CD4-positive, alpha-beta T cell (primary cell): ENCODE measurements at regions not wholly inside any gene's neighbourhood (a gene's known extent, or its start where the extent isn't known, plus 50 kb on each side); places are given as distances from the start of the nearest gene placed in this dataset.
"Not testable (repeated sequence)": the region's sequence is repeated elsewhere in the genome, so short reads cannot be mapped to it uniquely, and the experiment has no call there.

Experiments used
- ATAC-seq: fragments of 200-7000 bp; cut with Tn5 transposase; one replicate; pipeline ENCODE4 v1.10.0; 2022; ENCODE audit warnings: mild to moderate bottlenecking; ENCODE audit not compliant: poor library complexity
- CTCF ChIA-PET: fragments of 350-600 bp; sonication (Branson Sonifier 250); formaldehyde crosslinking; loops from one replicate; lab custom pipeline; 2021; ENCODE audit warnings: antibody characterized with exemption, inconsistent platforms; lab: Charles Lee
- POLR2A ChIA-PET: fragments of 350-600 bp; sonication (Branson Sonifier 250); formaldehyde crosslinking; loops from one replicate; lab custom pipeline; 2021; ENCODE audit warnings: antibody characterized with exemption, inconsistent platforms; lab: Charles Lee
- DNase-seq, 14 experiments: peaks; one replicate each; pipeline ENCODE4 v3.0.0-alpha.2; 2013 to 2020; ENCODE audit warnings: mixed read lengths in 2 of 14
- H3K27ac ChIP-seq, 2 donors: one replicate each; pipeline versions ENCODE4 v1.5.1 to v1.7.0; 2013; ENCODE audit warnings: low read length in 2 of 2, low read depth in 1 of 2, mild to moderate bottlenecking in 1 of 2
- H3K27me3 ChIP-seq, 2 experiments: 1 replicate in 1 of 2; 2 replicates in 1 of 2; pipeline versions ENCODE4 v1.6.1 to v1.7.0; 2013; ENCODE audit warnings: low read length in 2 of 2, control low read depth in 1 of 2, mild to moderate bottlenecking in 1 of 2, moderate library complexity in 1 of 2; ENCODE audit not compliant: insufficient read depth in 2 of 2, control insufficient read depth in 1 of 2
- H3K36me3 ChIP-seq: one replicate; pipeline ENCODE4 v1.6.1; 2013; ENCODE audit warnings: low read length, control low read depth; ENCODE audit not compliant: insufficient read depth
- H3K4me1 ChIP-seq: one replicate; pipeline ENCODE4 v1.6.1; 2013; ENCODE audit warnings: low read length, control low read depth; ENCODE audit not compliant: insufficient read depth
- H3K4me3 ChIP-seq: one replicate; pipeline ENCODE4 v1.5.1; 2013; ENCODE audit warnings: mild to moderate bottlenecking, low read length, moderate library complexity
- H3K9me3 ChIP-seq, 2 experiments: 1 replicate in 1 of 2; 2 replicates in 1 of 2; pipeline versions ENCODE4 v1.6.1 to v1.7.0; 2013; ENCODE audit warnings: low read length in 2 of 2, mild to moderate bottlenecking in 2 of 2, control low read depth in 1 of 2, moderate library complexity in 1 of 2; ENCODE audit not compliant: control insufficient read depth in 1 of 2, insufficient read depth in 1 of 2
- H3K27ac Mint-ChIP-seq: one replicate; pipeline ENCODE4 v1.8.0; 2020; ENCODE audit warnings: mixed read lengths
- H3K27me3 Mint-ChIP-seq: one replicate; pipeline ENCODE4 v1.8.0; 2021; ENCODE audit warnings: mixed read lengths
- H3K36me3 Mint-ChIP-seq: one replicate; pipeline ENCODE4 v1.8.0; 2021; ENCODE audit warnings: low read depth, mixed read lengths
- H3K4me1 Mint-ChIP-seq: one replicate; pipeline ENCODE4 v1.8.0; 2021; ENCODE audit warnings: low read depth, mixed read lengths
- H3K4me3 Mint-ChIP-seq: one replicate; pipeline ENCODE4 v1.8.0; 2020; ENCODE audit warnings: mild to moderate bottlenecking, mixed read lengths
- H3K9me3 Mint-ChIP-seq: one replicate; pipeline ENCODE4 v1.8.0; 2020; ENCODE audit warnings: mixed read lengths
- intact Hi-C, 2 experiments: fragments of 100-400 bp; cut with DNase I in 1 of 2; cut with micrococcal nuclease in 1 of 2; formaldehyde crosslinking; loops; one replicate each; pipeline versions ENCODE4 v1.15.1 to v1.9.0; 2023 to 2025; cut with DNase I, micrococcal nuclease
- TF ChIP-seq, protein P1 (sequence below): fragments of 200-600 bp; IDR thresholded peaks from one replicate; pipeline ENCODE4 v1.8.0; 2022; ENCODE audit warnings: antibody characterized with exemption, mild to moderate bottlenecking

DNA sequence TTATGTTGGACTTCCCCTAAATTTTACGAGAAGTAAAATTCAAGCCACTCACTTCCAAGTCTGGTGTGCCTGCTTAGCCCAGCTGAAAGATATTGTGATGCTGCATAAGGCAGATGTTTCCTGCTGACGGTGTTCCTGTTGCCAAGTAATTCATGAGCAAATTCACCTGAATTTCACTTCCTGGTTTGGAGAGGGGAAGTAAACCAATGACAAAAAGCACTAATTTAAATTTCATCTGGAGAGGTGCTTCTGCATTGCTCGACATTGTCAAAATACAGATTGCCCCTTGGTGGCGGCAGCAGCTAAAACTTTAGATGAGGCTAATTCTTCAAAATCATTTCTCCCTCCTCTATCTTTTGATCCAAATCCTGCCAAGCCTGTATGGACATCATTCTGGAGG, 281.1 kb downstream of the AACS start:
- H3K36me3 Mint-ChIP-seq = no peaks in the 10 kb centered on the region
- Histone ChIP-seq H3K27me3 (peaks cover 0 to 5% of the 10 kb centered on the region in 2 experiments), H3K4me1 (no peaks in the 10 kb centered on the region), H3K27ac (no peak overlapping the region), H3K36me3 (no peaks in the 10 kb centered on the region), H3K4me3 (no peak overlapping the region), H3K9me3 (peaks cover 0 to 5% of the 10 kb centered on the region in 2 experiments)
- H3K9me3 Mint-ChIP-seq = no peaks in the 10 kb centered on the region
- H3K4me1 Mint-ChIP-seq = no peaks in the 10 kb centered on the region
- ChIA-PET POLR2A (no interaction called here), CTCF (no interaction called here)
- peak in 1 of 14 experiments; percentile 4 for DNase-seq
- TF ChIP-seq, protein P1, sequence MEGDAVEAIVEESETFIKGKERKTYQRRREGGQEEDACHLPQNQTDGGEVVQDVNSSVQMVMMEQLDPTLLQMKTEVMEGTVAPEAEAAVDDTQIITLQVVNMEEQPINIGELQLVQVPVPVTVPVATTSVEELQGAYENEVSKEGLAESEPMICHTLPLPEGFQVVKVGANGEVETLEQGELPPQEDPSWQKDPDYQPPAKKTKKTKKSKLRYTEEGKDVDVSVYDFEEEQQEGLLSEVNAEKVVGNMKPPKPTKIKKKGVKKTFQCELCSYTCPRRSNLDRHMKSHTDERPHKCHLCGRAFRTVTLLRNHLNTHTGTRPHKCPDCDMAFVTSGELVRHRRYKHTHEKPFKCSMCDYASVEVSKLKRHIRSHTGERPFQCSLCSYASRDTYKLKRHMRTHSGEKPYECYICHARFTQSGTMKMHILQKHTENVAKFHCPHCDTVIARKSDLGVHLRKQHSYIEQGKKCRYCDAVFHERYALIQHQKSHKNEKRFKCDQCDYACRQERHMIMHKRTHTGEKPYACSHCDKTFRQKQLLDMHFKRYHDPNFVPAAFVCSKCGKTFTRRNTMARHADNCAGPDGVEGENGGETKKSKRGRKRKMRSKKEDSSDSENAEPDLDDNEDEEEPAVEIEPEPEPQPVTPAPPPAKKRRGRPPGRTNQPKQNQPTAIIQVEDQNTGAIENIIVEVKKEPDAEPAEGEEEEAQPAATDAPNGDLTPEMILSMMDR = no peak
- H3K27ac Mint-ChIP-seq = no peak overlapping the region
- ATAC-seq = no peak
- intact Hi-C loops = no loop called here
- H3K27me3 Mint-ChIP-seq = peaks cover 56% of the 10 kb centered on the region
- no peak overlapping the region for H3K4me3 Mint-ChIP-seq

DNA sequence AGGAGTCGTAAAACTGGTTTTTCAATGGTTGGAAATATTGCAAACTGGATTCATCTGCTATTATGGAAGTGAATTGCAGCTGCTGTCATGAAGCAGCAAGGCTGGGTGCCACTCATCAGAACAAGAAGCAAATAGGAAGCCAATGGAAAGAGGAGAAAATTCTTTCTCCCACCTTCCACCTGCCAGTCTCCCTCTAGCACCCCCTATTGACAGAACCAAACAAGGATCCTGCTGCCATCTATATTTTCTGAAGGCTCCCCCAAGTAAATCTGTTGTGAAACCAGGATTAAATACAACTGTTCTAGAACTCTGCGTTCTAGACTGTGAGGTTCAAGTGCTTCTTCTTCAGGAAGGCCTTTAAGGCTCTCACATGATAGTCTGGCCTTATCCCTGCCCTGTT, 286.6 kb downstream of the AACS start:
- Mint-ChIP-seq H3K36me3 (no peaks in the 10 kb centered on the region), H3K27me3 (peaks cover 40% of the 10 kb centered on the region), H3K4me3 (no peak overlapping the region), H3K9me3 (peaks cover 4% of the 10 kb centered on the region), H3K4me1 (no peaks in the 10 kb centered on the region), H3K27ac (no peak overlapping the region)
- DNase-seq (no peak), ATAC-seq (no peak)
- H3K27ac ChIP-seq = no peak overlapping the region
- CTCF ChIA-PET = no interaction called here
- TF ChIP-seq, protein P1 = no peak
- H3K4me3 ChIP-seq = no peak overlapping the region
- POLR2A ChIA-PET = no interaction called here
- H3K9me3 ChIP-seq = peaks cover 0 to 5% of the 10 kb centered on the region in 2 experiments
- H3K4me1 ChIP-seq = no peaks in the 10 kb centered on the region
- intact Hi-C loops = no loop called here
- no peaks in the 10 kb centered on the region for H3K36me3 ChIP-seq
- no peaks in the 10 kb centered on the region for H3K27me3 ChIP-seq

DNA sequence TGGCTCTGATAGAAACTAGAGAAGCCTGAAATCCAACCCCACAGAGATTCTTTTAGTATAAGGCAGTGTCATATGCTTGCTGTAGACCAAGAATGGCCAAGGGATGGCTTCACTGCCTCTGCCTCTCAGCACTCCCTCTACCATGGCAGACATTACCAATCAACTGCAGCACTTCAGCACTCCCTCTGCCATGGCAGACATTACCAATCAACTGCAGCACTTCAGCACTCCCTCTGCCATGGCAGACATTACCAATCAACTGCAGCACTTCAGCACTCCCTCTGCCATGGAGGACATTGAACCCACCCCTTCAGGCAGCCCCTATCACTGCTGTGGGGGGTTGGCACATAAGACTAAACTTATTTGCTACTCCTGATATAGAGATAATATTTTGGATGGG, 287.8 kb downstream of the AACS start:
- H3K27ac Mint-ChIP-seq, H3K27me3 ChIP-seq, H3K36me3 ChIP-seq, H3K9me3 Mint-ChIP-seq, intact Hi-C loops, DNase-seq, H3K9me3 ChIP-seq, H3K36me3 Mint-ChIP-seq, H3K4me3 Mint-ChIP-seq, H3K4me1 ChIP-seq, CTCF ChIA-PET, H3K27ac ChIP-seq, H3K4me1 Mint-ChIP-seq, POLR2A ChIA-PET, ATAC-seq, H3K4me3 ChIP-seq: not testable (repeated sequence)
- H3K27me3 Mint-ChIP-seq = peaks cover 35% of the 10 kb centered on the region

DNA sequence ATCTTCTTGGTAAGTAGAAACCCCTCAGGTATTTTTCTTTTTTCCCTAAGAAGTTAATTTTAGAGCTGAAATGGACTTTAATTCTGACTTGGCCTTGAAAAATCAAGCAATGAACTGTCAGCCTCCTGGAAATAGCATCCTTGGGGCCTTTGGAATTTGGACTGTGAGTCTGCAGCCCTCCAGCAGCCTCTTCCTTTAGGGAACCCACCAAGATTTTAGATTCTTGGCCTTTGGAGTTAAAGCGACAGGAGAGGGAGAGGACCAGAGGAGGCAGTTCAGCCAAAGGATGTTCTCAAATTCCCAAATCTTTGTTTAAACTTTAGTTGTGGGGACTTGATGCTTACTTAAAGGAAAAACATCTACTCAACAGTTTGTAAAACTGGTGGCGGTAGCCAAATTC, 288.6 kb downstream of the AACS start:
- H3K36me3 Mint-ChIP-seq = no peaks in the 10 kb centered on the region
- H3K27me3 Mint-ChIP-seq = peaks cover 33% of the 10 kb centered on the region
- H3K9me3 Mint-ChIP-seq = peaks cover 4% of the 10 kb centered on the region
- Histone ChIP-seq H3K4me1 (no peaks in the 10 kb centered on the region), H3K9me3 (peaks cover 0 to 5% of the 10 kb centered on the region in 2 experiments), H3K27me3 (no peaks in the 10 kb centered on the region), H3K36me3 (no peaks in the 10 kb centered on the region), H3K27ac (no peak overlapping the region), H3K4me3 (no peak overlapping the region)
- H3K4me1 Mint-ChIP-seq = no peaks in the 10 kb centered on the region
- TF ChIP-seq, protein P1 = no peak
- CTCF ChIA-PET = no interaction called here
- no peak overlapping the region for H3K27ac Mint-ChIP-seq
- no peak overlapping the region for H3K4me3 Mint-ChIP-seq
- ATAC-seq (no peak), DNase-seq (no peak)
- POLR2A ChIA-PET = no interaction called here
- intact Hi-C loops = no loop called here
